ENCODE measurements at regions not wholly inside any gene's neighbourhood (a gene's known extent, or its start where the extent isn't known, plus 50 kb on each side); places are given as distances from the start of the nearest gene placed in this dataset.

DNA sequence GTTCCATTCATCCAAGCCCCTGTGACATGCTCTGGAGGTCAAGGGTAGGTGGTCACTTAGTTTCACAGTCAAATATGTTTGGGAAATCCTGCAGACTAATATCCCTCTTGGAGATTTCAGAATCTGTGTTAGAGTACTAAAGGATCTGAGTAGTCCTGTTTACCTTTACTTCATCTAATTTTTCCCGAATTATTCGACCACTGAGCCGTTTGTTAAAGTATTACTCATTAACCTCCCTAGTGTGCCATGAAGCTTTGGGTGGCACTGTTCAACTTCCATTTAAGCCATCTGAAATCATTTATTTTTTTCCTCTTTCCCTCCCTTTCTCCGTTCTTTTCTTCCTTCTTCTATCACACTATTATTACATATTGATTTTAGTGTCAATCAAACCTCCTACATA, 109.9 kb downstream of the NGF start:
- no peaks in the 10 kb centered on the region for H3K9me3 ChIP-seq (ENCODE audit: control insufficient read depth in 1 of 2, insufficient read depth in 1 of 2, low read length in 2 of 2)
- H3K36me3 ChIP-seq (ENCODE audit: insufficient read depth, low read length) = no peaks in the 10 kb centered on the region
- Mint-ChIP-seq H3K4me1 (ENCODE audit: low read depth) (no peaks in the 10 kb centered on the region), H3K27me3 (peaks cover 6% of the 10 kb centered on the region), H3K9me3 (no peaks in the 10 kb centered on the region), H3K36me3 (ENCODE audit: low read depth) (no peaks in the 10 kb centered on the region), H3K4me3 (no peak overlapping the region), H3K27ac (no peak overlapping the region)
- no peak overlapping the region for H3K4me3 ChIP-seq (ENCODE audit: low read length)
- H3K4me1 ChIP-seq (ENCODE audit: insufficient read depth, low read length) = no peaks in the 10 kb centered on the region
- H3K27me3 ChIP-seq (ENCODE audit: control insufficient read depth in 1 of 2, insufficient read depth in 2 of 2, low read length in 2 of 2) = peaks cover 0 to 3% of the 10 kb centered on the region in 2 experiments
- no peak for DNase-seq
- H3K27ac ChIP-seq (ENCODE audit: low read depth in 1 of 2, low read length in 2 of 2) = no peak overlapping the region
- TF ChIP-seq, protein P1, sequence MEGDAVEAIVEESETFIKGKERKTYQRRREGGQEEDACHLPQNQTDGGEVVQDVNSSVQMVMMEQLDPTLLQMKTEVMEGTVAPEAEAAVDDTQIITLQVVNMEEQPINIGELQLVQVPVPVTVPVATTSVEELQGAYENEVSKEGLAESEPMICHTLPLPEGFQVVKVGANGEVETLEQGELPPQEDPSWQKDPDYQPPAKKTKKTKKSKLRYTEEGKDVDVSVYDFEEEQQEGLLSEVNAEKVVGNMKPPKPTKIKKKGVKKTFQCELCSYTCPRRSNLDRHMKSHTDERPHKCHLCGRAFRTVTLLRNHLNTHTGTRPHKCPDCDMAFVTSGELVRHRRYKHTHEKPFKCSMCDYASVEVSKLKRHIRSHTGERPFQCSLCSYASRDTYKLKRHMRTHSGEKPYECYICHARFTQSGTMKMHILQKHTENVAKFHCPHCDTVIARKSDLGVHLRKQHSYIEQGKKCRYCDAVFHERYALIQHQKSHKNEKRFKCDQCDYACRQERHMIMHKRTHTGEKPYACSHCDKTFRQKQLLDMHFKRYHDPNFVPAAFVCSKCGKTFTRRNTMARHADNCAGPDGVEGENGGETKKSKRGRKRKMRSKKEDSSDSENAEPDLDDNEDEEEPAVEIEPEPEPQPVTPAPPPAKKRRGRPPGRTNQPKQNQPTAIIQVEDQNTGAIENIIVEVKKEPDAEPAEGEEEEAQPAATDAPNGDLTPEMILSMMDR (IDR thresholded peaks at IDR 0.05) = no peak
- ATAC-seq (ENCODE audit: poor library complexity) = no peak
- ChIA-PET CTCF (no interaction called here), POLR2A (no interaction called here)
- intact Hi-C loops (cut with DNase I, micrococcal nuclease) = no loop called here

DNA sequence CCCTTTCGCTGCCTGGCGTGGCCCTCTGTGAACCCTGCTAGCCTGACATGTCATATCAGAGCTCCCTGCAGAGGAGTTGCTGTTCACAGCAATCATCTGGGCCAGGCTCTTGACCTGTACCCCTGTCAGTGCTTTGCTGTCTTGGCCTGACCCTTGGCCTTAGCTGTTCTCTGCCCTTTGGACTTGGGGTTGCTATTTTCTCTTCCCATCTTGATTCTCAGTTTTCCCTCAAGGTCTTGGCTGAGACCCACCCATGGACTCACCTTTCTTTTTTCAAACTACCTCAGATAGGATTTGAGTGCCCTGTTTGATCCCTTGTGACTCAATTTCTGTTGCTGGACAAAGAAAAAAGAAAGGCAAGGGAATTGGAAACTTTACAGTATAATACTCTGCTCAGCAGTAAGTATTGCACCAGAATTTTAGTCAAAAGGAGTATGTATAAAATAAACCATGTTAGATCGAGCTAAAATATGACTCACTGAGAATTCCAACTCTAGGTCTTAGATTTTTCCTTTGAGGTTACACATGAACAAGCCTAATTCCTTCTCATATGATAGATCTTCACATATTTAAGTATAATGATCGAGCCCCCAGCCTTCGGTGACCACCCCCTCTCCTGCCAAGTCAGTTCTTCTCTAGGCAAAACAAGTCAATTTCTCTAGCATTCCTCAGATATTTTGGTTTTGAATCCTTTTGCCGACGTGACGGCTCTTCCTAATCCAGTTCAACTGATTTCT, 110.5 kb downstream of the NGF start:
- ATAC-seq (ENCODE audit: poor library complexity) = no peak
- Mint-ChIP-seq H3K27me3 (peaks cover 6% of the 10 kb centered on the region), H3K4me3 (no peak overlapping the region), H3K9me3 (no peaks in the 10 kb centered on the region), H3K36me3 (ENCODE audit: low read depth) (no peaks in the 10 kb centered on the region), H3K4me1 (ENCODE audit: low read depth) (no peaks in the 10 kb centered on the region), H3K27ac (no peak overlapping the region)
- ChIA-PET CTCF (no interaction called here), POLR2A (no interaction called here)
- Histone ChIP-seq H3K36me3 (ENCODE audit: insufficient read depth, low read length) (no peaks in the 10 kb centered on the region), H3K27me3 (ENCODE audit: control insufficient read depth in 1 of 2, insufficient read depth in 2 of 2, low read length in 2 of 2) (peaks cover 0 to 3% of the 10 kb centered on the region in 2 experiments), H3K27ac (ENCODE audit: low read depth in 1 of 2, low read length in 2 of 2) (no peak overlapping the region), H3K4me3 (ENCODE audit: low read length) (no peak overlapping the region), H3K9me3 (ENCODE audit: control insufficient read depth in 1 of 2, insufficient read depth in 1 of 2, low read length in 2 of 2) (no peaks in the 10 kb centered on the region), H3K4me1 (ENCODE audit: insufficient read depth, low read length) (no peaks in the 10 kb centered on the region)
- no peak for DNase-seq
- intact Hi-C loops (cut with DNase I, micrococcal nuclease) = no loop called here
- TF ChIP-seq, protein P1 (IDR thresholded peaks at IDR 0.05) = no peak

DNA sequence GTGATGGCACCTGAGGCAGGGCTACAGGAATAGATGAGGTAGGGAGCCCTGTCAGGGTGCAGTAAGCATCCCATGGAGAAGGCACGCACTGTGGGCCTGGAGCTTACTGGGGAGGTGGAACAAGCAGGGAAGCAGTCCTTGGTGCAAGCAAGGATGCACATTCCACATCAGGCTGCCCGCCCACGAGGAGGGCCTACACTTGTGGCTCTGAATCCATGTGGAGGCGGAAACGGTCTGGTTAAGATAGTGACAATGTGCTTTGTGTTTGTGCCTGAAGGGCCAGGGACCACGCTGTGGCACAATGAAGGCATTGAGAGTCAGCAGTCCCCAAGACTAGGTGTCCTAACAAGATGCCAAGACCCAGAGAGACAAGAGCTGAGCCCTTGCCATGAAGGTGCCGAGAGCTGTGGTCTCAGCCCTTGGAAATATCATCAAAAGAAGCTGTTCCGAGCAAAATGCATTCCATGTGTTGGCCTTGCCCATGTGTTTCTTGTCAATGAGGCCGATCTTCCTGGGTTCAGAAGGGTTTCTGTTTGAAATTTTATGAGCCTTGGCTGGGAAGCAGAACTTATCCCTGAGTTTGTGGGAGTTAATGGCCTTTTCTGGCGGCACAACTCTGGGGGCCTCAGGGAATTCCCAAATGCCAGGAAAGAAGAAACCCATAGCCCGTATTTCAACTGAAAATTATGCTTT, 111.9 kb downstream of the NGF start:
- Mint-ChIP-seq H3K27ac (no peak overlapping the region), H3K4me1 (ENCODE audit: low read depth) (no peaks in the 10 kb centered on the region), H3K27me3 (peaks cover 12% of the 10 kb centered on the region), H3K36me3 (ENCODE audit: low read depth) (no peaks in the 10 kb centered on the region), H3K4me3 (no peak overlapping the region), H3K9me3 (no peaks in the 10 kb centered on the region)
- TF ChIP-seq, protein P1 (IDR thresholded peaks at IDR 0.05) = no peak
- no peak overlapping the region for H3K27ac ChIP-seq (ENCODE audit: low read depth in 1 of 2, low read length in 2 of 2)
- no peaks in the 10 kb centered on the region for H3K9me3 ChIP-seq (ENCODE audit: control insufficient read depth in 1 of 2, insufficient read depth in 1 of 2, low read length in 2 of 2)
- no peaks in the 10 kb centered on the region for H3K4me1 ChIP-seq (ENCODE audit: insufficient read depth, low read length)
- ChIA-PET CTCF (no interaction called here), POLR2A (no interaction called here)
- H3K36me3 ChIP-seq (ENCODE audit: insufficient read depth, low read length) = no peaks in the 10 kb centered on the region
- no peak overlapping the region for H3K4me3 ChIP-seq (ENCODE audit: low read length)
- H3K27me3 ChIP-seq (ENCODE audit: control insufficient read depth in 1 of 2, insufficient read depth in 2 of 2, low read length in 2 of 2) = peaks cover 0 to 3% of the 10 kb centered on the region in 2 experiments
- no peak for DNase-seq
- intact Hi-C loops (cut with DNase I, micrococcal nuclease) = no loop called here
- no peak for ATAC-seq (ENCODE audit: poor library complexity)

All from CD4-positive, alpha-beta T cell (primary cell).